ENCODE measurements at regions not wholly inside any gene's neighbourhood (a gene's known extent, or its start where the extent isn't known, plus 50 kb on each side); places are given as distances from the start of the nearest gene placed in this dataset.
"Not testable (repeated sequence)": the region's sequence is repeated elsewhere in the genome, so short reads cannot be mapped to it uniquely, and the experiment has no call there.

DNA sequence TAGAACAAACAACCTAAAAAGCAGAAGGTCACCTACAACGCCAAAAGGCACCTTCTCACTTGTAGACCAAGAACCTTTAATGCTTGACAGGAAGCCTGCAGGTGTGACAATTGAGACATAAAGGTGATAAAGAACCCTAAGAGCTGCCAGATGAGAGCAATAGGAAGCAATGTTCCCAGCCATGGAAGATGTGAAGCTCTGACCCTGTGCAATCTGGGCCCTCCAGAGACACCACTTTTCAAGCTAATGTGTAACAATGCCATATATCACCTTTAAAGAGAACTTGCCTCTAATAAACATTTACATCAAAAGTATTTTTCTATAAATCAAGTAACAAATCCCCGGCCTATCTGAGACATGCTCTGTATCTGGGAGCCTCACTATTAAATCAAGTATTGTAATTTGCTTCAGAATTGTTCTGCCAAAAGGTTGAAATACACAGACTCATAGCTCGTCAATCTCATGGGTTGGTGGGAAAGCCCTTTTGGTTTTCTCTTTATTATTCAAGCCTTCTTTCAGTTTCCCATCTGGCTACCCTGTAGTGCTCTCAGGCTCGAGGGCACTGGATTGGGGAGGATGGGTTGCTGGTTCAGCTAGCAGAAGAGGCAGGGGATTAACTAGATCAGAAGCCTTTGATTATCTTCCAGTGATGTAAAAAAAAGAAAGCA is 368.9 kb downstream of the BUD13 start:
- no peak for DNase-seq

GRCh38 chr11:116400081-116400480 is 372.7 kb downstream of the BUD13 start:
- no peak for DNase-seq

DNA sequence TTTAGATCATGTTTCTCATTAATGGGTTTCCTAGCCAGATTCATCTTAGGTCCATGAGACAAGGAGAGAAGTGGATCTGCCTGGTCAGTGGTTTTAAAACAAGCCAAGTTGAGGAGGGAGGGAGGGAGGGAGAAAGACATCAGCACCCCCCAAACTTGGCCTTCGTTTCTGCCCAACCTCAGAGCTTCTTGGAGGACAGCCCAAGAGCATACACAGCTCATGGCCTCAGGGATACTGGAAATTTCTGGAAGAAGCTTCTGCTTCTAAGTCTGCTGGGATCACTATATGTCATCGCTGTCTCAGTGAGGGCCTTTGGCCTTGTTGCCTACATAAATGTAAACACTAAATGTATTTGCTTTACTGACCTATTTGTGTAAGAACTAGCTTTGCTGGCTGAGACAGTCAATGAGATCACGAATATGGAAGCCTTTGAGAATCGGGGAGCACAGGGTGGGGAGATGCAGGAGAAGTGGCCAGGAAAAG is 375.1 kb downstream of the BUD13 start:
- DNase-seq, result no peak

DNA sequence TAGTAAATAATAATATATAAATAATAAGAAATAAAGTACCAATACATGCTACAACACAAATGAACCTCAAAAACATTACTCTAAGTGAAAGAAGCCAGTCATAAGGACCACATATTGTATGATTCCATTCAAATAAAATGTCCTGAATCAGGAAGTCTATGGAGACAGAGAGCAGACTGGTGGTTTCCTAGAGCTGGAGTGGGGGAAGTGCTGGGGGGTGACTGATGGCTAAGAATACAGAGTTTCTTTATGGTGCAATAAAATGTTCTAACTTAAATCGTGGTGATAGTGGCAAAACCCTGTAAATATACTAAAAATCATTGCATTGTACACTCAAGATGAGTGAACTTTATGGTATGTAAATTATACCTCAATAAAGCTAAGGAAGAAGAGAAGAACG is 376.5 kb downstream of the BUD13 start:
- no peak for DNase-seq

GRCh38 chr11:116394022-116394421 is 378.8 kb downstream of the BUD13 start:
- no peak for DNase-seq

GRCh38 chr11:116390963-116391362 is 381.8 kb downstream of the BUD13 start:
- DNase-seq, result no peak

DNA sequence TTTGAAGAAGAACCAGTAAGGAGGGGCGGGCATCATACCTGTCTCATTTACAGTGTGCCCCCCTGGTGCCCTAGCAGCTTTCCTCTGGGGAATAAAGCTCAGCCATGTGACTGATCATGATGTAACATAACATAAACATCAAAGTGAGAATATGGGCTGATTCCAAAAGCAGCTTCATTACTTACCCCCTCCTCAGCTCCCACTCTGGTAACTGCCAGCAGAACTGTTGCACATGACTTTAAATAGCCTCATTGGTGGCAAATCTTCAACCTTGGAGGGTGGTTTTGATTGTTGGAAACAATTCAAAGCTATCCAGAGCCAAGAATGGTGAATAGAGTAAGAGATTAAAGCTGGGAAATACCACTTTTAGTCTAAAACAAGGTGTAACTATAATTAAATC is 384.6 kb downstream of the BUD13 start:
- DNase-seq, result no peak

GRCh38 chr11:116387641-116388040 is 385.1 kb downstream of the BUD13 start:
- no peak for DNase-seq

GRCh38 chr11:116386118-116386699 is 386.6 kb downstream of the BUD13 start:
- DNase-seq, result no peak

DNA sequence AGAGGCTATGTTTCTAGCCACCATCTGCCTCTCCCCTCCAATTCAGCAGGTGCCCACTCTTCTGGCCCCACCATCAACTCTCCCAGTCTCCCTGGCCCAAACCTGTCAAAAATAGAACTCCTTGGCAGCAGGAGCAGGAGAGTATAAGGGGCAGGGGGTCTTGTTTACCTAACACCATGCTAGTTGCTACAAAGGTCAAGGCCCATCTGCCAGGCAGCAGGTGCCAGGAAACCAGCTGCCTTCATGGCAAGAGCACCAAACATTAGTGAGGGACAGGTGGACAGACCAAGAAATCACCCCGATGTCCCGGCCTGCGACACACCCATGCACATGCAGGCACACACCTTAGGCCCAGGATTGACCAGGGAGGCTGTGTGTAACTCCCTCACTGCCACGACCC is 387.9 kb downstream of the BUD13 start:
- DNase-seq, result no peak

DNA sequence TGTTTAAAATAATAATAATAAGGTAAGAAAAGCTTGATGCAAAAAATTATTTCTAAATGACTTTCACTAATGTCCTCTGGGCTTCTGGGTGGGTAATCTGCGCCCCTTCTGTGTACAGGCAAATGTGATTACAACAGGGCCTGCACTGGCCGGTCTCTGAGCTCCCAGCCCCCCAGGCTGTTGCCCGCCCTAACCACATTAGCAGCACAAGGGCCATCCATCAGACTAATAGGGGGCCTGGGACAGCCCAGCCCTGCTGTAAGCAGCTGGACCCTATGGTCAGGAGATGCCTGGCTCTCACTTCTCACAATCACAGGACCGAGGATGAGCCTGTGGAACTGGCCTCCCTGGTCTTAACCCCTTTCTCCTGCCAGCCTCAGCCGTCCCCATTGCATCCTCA is 388.4 kb downstream of the BUD13 start:
- no peak for DNase-seq

DNA sequence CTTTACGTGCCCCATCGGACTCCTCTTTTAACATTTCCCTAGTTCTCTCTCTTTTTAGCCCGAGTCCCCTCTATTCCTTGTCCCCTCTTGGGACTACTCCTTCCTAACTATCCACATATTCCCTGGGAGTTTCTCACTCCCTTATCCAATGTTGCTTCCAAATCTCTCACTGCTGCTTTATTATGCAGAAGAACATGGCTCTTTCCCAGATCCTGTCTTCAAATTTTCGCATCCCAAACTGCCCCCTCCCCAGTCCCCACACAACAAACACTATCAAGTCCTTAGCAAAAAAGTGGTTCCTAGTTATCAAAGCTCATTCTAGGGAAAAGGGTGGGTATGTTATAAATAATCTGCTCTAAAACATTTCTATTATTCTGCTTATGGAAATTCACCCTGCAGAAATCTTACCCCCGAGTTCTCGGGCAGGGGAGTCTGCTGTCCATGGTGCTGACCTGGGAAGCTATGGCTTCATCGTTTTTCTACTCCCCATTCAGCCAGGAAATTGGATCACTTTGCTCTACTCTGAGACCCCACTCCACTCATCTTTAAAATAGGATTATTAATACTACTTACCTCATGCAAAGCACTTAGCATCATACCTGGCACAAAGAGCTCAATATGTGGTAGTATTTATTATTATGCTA is 393.5 kb downstream of the BUD13 start:
- peak; percentile 5 for DNase-seq

DNA sequence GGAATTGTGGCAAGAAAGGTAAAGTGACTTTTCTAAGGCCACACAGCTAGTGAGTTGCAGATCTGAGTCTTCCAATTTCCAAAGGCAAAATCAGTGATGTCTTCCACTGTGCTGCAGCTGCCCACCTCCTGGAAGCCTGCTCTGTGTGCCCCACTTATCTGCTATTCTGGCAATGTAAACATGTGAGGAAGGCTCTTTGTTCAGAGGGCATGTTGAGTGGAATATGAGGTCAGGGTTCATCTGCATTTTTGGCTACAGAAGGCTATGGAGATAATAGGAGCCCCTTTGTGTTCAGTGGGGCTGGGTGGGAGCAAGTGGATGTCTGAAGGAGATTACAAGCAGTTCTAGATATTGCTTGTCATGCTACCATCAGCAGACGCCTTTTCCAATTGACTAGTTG is 396.2 kb downstream of the BUD13 start:
- no peak for DNase-seq

DNA sequence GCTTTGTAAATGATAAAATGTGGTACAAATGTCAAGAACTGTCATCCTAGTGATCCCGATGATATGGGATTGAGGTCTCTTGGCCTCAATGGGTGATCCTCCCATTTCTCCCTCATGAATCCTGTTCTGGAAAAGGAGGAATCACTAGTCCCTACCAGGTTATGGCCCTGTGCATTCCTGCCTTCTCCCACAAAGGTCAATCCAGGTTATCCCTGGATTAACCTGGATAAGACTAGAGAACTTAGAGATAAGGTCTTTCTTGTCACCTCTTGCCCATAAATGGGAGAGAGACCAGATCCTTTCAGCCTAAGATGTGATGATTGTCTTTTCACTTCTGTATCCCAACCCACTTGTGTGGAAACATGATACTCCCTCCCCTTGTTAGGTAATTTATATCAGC is 396.7 kb downstream of the BUD13 start:
- no peak for DNase-seq

- DNase-seq, result no peak
Measured at GRCh38 chr11:116375221-116375620, 397.6 kb downstream of the BUD13 start.

- no peak for DNase-seq
Measured at GRCh38 chr11:116374085-116374484, 398.7 kb downstream of the BUD13 start.

GRCh38 chr11:116373104-116373944 is 399.5 kb downstream of the BUD13 start:
- DNase-seq, result no peak

GRCh38 chr11:116371146-116371545 is 401.6 kb downstream of the BUD13 start:
- no peak for DNase-seq

GRCh38 chr11:116368784-116369183 is 404.0 kb downstream of the BUD13 start:
- no peak for DNase-seq

- DNase-seq, result no peak
Measured at GRCh38 chr11:116366980-116367645, 405.7 kb downstream of the BUD13 start.

- DNase-seq, result no peak
Measured at GRCh38 chr11:116366451-116366850, 406.3 kb downstream of the BUD13 start.

GRCh38 chr11:116364925-116365324 is 407.9 kb downstream of the BUD13 start:
- not testable (repeated sequence) for DNase-seq

GRCh38 chr11:116364348-116364747 is 408.4 kb downstream of the BUD13 start:
- no peak for DNase-seq
